Stromal cell of bone marrow (primary cell): ENCODE measurements at regions not wholly inside any gene's neighbourhood (a gene's known extent, or its start where the extent isn't known, plus 50 kb on each side); places are given as distances from the start of the nearest gene placed in this dataset.
"Not testable (repeated sequence)": the region's sequence is repeated elsewhere in the genome, so short reads cannot be mapped to it uniquely, and the experiment has no call there.

Experiments used
- DNase-seq: peaks from one replicate; pipeline ENCODE4 v3.0.0-alpha.2; 2012; ENCODE audit warnings: low read depth

DNA sequence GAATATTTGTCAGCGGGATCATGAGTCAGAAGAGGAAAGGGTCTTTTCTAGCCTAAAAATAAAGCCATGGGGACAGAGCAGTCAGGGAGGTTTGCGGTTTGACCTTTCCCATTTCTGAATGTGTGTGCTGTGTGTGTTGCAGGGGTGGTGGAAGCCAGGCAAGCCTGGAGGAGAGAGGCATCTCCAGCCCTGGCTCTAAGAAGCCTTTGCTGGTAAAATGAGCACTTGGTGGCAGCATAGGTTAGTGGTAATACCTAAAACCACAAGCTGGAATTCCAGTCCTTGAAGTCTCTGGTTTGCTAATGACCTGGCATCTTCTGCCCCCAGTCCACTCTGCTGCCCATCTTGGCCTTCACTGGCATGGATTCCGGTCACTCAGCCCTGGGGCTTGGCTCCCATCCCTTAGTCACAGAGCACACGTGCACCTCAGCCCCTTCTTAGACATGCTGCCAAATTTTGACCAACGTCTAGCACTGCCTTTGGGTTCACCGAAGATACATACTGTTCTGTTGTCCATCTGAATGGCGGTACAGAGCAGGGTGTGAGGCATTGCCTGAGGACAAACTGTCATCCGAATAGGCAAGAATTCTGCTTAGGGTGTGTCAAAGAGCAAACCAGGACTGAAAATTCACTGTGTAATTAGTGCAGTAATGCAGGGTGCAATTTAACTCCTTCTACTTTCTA is 52.7 kb downstream of the KCNA5 start:
- peak; percentile 45 for DNase-seq

DNA sequence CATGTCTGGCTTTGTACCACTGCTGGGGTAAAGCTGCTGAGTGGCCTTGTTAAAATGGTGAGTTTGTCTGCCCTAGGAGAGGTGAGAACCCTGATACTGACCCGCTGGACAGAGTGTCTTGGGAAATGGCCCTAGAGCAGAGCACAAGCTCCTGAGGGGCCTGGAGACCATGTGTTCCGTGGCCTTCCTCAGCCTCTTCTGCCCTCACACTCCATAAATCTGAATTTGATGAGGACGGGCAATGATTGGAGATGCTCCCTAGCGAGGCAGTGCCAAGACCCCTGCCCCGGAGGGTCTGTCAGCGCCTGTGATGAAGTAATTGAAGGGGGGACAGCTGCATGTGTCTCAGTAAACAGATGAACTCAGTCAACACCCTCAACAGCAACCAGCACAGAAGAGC is 54.1 kb downstream of the KCNA5 start:
- no peak for DNase-seq

DNA sequence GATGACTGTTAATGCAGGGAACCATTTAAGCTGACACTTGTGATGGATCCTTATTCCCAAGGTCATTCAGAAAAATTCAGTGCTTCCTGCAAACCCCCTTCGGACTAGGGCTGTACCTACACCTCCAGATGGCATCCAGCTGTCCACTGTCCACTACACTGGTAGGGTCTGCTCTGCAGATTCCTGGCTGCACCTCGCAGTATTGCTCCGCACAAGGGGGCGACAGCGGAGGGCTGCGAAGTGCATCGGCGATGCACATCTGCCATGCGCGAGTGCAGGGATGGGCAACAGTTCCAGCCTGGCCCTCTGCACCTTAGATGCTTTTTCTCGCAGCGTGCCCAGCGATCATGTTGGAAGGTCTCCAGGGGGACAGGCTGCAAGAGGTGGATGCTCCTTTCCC is 55.5 kb downstream of the KCNA5 start:
- no peak for DNase-seq

DNA sequence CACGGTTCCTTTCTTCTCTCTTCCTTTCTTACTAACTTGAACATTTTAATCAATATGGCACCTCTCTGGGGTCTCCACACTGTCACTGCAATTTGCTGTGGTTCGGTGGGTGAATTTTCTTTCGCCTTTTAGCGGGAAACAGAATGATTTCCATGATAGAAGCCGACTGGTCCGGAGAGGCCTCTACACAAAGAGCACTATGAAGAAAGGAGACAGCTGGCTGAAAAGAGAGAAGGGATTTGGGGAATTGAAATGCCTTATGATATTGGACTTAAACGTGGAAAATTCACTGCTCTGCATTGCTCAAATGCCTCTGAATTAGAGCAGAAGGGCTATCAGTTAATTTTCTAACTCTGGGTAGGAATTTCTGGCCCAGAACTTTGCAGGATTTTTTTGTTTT is 55.9 kb downstream of the KCNA5 start:
- DNase-seq = no peak

DNA sequence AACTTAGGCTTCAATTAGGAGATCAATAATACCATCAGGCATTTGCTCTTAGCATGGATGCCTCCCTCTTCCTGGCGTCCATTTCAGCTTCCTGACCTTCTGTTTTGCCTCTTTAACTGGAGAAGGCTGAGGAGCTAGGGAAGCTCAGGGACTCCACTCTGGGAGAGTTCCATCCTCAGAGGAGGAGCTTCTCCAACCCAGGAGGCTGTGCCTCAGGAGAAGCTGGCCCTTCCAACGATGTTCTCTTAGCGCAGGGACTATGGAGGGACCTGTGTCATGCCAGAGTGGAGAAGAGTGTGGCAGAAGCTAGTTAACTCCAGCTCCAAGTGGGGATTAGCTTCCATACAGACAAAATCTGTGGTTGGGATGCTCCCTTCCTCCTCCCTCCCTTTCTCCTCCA is 58.0 kb downstream of the KCNA5 start:
- no peak for DNase-seq

DNA sequence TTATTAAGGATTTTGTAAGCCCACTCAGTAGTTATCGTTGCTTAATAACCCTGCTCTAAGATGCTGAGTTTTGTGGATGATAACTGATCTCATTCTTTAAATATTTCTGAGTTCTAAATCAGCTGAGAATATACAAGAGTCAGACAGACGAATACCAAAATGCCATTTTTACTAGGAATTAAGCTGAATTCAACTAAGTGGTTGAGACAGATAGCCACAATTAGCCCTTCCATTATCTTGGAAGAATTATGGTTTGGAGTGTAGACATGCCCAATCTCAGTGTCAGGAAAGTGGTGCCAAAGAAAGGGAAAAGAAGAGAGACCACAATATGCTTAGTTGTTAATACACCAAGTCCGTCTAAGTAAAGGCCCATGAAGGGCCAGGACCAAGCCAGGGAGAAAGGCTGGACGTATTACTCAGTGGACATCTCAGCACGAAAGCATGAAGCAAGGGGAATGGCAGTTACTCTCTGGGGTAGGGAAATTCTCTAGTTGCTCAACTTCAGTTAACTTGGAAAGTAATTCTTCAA is 58.6 kb downstream of the KCNA5 start:
- peak; percentile 60 for DNase-seq

DNA sequence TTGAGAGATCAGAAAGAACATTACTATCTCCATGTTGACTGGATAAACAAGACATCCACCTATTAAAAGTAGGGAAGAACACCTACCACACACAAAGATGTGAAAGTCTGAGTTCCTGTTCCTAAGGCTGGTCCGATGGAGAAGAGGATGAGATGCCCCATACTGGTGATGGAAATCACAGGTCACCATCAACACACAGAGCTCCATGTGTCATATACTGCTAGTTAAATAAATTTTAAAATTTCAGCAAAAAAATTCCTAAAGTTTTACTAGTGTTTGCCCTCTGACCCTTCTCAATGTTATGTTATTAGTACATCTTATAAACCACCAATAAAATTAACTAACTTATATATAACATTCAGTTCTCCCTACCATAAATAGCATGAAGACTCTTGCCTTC is 59.1 kb downstream of the KCNA5 start:
- DNase-seq = no peak

DNA sequence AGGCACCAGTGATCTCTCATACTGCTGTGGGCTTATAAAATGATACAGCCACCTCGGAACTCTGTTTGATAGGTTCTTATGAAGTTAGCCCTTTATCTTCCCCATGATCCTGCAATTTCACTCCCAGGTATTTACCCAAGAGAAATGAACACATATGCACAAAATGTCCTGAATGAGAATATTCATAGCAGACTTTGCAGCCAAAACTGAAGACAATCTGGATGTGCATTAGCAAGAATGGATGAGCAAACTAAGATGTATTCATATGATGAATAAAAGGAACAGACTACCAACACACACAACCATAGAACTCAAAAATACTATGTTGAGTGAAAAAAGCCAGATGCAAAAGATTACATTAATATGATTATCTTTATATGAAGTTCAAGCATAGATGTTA is 66.7 kb downstream of the KCNA5 start:
- DNase-seq = no peak

DNA sequence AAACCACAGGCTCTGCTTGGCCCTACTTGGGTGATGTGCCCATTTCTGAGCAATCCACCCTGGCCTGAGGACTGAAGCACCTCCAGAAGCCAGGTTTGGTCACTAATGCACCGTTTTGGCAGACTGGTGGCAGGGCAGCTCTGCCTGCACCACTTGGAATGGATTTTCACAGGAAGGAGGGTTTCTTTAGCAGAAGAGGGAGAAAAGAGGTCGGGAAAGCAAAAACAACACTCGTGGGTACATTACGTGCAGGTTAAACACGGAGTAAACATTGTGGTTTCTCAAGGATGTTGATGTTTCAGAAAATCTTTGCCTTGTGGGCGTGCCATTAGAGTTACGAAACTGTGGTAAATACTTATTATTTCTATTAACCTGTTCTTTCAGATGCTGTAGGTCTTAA is 70.8 kb downstream of the KCNA5 start:
- no peak for DNase-seq

DNA sequence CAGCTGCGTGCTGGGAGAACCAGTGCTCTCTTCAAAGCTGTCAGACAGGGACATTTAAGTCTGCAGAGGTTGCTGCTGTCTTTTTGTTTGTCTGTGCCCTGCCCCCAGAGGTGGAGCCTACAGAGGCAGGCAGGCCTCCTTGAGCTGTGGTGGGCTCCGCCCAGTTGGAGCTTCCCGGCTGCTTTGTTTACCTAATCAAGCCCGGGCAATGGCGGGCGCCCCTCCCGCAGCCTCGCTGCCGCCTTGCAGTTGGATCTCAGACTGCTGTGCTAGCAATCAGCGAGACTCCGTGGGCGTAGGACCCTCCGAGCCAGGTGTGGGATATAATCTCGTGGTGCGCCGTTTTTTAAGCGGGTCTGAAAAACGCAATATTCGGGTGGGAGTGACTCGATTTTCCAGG is 78.1 kb downstream of the KCNA5 start:
- not testable (repeated sequence) for DNase-seq

DNA sequence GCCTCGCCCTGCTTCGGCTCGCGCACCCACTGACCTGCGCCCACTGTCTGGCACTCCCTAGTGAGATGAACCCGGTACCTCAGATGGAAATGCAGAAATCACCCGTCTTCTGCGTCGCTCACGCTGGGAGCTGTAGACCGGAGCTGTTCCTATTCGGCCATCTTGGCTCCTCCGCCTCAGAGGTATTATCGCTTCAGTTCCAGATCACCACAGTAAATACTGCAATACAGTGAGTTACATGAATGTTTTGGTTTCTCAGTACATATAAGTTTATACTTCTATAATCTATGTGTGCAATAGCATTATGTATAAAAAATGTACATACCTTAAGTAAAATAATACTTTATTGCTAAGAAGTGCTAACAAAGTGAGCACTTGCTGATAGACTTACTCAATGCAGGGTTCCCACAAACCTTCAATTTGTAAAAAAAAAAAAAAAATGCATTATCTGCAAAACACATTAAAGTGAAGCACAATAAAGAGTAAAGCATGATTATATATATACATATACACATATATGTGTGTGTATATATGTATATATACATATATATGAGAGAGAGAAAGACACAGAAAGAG is 78.7 kb downstream of the KCNA5 start:
- DNase-seq = not testable (repeated sequence)

DNA sequence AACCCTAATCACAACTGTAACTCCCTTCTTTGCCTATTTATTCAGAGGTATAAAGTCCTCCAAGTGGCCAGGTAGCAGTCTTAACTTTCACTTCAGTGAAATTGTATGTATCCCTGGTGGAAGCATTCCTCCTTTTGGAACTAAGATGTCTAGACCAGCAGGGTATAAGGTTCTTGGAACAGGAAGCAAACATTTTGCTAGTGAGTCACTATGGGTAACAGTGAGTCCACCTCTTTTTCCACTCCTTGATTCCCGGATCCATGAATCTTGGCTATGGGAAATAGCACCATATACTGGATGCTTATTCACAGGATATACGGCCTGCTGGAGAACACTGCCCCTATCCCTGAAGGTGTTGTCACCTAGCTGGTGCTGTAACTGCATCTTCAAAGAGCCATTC is 80.2 kb downstream of the KCNA5 start:
- DNase-seq = peak; percentile 28

DNA sequence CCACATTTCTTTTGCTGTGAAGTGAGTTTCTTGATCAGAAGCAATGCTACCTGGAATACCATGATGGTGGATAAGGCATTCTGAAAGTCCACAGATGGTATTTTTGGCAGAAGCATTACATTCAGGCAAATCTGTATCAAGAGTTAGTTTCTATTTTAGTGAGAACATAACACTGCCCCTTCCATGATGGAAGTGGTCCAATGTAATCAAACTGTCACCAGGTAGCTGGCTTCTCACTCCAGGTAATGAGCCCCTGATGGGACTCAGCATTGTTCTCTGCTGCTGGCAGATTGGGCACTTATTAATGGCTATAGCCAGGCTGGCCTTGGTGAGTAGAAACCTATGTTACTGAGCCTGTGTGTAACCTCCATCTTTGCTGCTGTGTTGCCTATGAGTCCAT is 80.7 kb downstream of the KCNA5 start:
- DNase-seq = no peak

DNA sequence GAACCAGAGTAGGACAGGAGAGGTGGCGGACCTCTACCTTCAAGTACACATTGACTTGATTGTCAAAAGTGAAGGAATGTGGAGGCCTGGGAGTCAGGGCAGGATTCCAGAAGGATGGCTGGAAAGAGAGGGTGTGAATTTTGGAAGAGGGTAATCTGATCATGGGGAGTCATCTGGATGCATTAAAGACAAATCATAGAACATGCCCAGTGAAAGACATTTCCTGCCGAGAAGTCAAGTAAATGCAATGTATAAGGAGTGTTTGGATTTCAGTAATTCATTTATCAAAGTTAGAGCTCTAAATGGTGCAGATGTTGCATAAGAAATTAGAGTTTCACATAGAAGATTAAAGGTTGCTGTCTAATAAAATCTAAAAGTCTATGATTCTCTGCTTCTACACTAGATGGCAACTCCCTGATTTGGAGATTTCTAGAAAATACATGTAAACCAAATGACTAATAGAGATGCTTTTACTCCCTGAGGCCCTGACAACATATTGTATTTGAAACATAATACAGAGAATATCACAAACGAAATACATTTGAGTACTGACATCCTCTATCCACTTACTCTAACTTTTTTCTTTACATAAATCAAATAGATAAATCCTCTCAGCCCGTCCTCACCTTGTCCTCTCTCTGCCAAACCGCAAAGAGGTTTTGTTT is 91.3 kb downstream of the KCNA5 start:
- no peak for DNase-seq

DNA sequence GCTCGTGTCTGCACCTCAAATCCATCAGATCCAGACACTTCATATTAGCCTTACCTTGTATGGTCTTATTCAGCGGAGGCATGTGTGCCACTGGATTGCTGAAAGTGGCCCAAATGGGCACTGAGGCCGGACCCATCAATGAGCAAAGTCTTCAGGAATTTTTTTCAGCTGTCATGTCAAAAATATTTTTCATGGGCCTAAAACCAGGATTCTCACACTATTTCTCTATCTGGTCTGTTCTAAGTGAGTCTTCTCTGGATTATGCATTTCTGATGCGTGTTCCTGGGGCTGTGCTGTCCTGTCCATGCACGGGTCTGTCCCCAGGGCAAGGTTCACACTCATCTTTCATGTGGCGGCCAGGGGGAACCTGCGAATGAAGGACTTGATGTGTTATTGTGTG is 94.6 kb downstream of the KCNA5 start:
- DNase-seq = no peak

DNA sequence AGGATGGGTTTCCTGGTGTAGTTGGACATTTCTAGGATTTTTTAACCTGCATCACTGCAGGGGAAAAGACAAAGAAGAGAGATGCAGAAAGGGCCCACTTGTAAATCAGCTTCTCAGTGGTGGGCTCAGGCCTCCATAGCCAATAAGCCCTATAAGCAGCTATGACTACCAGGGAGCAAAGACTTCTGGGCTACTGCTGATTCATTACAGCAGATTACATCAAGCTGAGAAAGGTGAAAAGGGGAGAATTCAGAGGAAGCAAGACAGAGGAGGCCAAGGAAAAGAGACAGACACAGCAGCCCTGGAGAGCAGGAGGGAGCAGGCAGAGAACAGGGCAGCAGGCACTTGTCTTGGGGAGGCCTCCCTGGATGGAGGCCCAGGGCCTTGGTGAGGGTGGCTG is 95.2 kb downstream of the KCNA5 start:
- DNase-seq = peak; percentile 13

DNA sequence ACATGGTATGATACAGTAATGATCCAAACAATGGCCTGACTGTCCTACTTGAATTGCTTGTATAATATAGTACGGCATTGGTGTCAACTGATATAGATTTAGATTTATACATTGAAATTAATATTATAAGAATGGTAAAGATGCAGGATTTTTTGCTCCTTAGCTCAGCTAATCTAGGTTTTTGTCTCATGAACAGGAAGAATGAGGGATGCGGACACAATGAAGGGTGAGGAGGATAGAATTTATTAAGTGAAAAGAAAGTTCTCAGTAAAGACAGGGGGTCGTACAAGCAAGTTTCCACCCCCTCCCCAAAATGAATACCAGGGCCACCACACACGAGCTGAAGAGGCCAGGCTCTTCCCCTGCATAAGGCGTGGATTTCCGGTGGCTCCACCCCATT is 96.1 kb downstream of the KCNA5 start:
- DNase-seq = no peak

DNA sequence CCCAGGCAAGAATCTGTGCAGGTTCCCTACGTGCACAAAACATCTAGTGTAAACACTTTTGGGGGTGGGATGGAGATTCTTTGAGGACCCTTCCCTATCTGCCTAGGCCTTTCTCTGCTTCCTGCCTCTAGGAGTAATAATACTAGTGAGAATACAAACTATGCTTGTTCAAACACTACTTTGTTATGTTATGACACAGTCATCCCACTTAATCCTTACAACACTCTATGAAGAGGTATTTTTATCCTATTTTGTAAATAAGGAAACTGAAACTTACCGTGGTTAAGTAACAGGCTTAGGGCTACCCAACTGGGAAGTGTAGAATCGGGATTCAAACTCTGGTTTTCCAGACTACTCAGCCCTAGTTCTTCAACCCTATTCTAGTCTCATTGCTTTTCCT is 96.5 kb downstream of the KCNA5 start:
- no peak for DNase-seq

DNA sequence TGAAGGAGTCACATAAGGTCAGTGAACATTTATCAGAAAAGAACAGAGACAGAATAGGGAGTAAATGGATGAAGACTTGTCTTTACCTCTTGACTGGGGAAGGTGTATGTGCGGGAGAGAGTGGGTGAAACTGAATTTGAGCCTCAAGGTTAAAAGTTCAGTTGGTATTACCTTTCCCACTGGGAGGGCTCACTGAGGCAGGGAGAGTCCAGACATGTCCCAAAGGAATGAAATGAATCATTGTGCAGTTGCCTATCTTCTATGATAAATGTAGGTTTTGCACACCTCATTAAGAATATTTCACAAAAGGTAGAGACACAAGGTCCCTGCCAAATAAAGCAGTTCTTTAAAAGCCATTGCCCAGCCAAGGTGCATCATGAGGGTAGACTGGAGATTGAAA is 105.2 kb downstream of the KCNA5 start:
- DNase-seq = no peak

DNA sequence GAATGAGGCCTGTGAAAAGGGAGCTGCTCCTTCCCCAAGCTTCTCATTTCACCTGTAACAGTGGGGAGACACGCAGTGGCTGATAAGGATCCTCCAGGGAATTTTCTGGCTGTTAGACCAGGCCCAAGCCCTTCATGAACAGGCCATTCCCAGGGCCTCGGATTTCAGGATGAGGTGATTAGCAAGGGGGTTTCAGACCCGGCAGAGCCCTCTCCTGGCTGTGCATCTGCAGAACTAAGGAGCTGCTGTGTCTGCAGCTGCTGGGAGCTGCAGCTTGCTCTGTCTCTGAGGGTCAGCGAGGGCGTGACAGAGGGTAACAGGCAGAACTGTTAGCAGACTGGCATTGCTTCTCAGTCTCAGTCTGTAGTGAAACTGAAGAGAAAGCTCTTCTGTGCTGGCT is 110.4 kb downstream of the KCNA5 start:
- DNase-seq = no peak

DNA sequence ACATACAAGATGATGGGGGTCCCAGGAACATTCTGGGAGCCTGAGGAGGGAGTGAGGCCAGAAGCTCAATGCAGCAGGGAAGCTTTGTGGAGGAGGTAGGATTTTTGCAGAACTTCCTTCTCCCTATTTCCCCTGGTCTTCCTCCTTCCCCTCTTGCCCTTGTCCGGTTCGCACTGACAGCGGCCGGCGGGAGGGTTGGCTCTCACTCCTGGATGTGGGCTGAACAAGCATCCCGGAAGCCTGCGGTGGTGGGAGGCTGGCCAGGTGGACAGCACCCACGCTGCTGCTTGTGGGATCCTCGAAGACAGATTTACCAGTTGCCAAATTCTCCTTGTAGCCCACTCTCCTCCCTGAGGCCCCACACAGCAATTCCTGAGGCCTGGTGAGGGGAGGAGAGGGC is 112.2 kb downstream of the KCNA5 start:
- no peak for DNase-seq

DNA sequence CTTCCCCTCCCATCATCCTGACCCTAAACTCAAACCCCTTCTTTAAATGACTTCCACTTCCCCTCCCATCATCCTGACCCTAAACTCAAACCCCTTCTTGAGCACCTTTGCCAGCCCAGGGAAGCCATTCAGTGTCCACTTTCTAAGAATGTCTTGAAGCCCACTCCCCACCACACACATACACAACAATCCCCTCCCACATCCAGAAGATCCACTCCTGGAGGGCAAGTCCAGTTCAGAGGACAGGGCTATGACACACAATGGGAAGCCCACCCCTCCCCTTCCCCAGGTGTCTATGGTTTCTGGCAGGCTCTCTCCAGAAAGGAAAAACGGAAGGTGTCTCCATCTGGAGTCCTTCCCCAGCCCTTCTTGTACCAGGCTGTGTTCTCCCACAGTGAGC is 117.1 kb downstream of the KCNA5 start:
- DNase-seq = no peak

DNA sequence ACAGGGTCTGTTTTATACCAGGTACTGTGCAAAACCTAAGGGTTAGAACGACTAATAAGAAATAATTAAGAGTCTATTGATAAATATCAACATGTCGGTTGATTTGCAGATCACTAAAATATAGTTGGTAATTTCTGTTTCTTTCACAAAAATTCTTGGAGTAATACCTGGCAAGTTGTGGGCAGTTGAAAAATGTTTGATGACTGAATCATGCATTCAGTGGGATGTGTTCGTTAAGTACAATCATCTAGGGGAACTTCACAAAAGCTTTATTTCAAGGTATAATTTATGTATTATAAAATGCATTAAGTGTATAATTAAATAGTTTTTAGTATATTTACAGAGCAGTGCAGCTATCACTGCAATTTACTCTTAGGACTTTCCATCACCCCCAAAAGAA is 120.0 kb downstream of the KCNA5 start:
- no peak for DNase-seq
